Central memory CD4-positive, alpha-beta T cell (primary cell): ENCODE measurements at regions not wholly inside any gene's neighbourhood (a gene's known extent, or its start where the extent isn't known, plus 50 kb on each side); places are given as distances from the start of the nearest gene placed in this dataset.
"Not testable (repeated sequence)": the region's sequence is repeated elsewhere in the genome, so short reads cannot be mapped to it uniquely, and the experiment has no call there.

ENCODE experiments used
- DNase-seq: peaks from one replicate; pipeline ENCODE4 v3.0.0; 2022

DNA sequence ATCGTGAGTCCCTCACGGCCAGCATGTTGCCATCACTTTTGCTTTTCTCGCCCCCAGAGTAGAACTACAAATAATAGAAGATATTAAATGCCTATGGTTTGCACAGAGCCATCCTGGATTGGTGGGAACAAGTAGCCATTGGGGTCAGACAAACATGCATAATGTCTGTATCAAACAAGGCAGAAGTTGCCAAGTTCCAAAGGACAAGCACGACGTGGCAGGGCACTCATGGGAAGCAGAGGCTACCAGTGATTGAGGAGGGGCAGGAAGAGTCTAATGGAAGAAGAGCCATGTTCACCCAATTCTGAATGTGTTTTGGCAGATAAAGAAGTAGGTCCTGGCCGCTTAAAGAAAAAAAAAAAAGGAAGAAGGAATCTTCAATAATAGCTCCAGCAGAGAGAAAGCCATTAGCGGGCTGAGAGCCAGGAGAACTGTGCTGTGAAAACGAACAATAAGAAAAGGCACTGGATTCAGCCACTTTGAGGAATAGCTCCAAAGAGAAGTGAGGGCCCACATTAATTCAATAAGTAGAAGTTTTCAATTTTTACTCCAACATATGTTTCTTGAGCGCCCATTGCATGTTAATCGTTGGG, 153.7 kb upstream of the ADCY2 start:
- no peak for DNase-seq

DNA sequence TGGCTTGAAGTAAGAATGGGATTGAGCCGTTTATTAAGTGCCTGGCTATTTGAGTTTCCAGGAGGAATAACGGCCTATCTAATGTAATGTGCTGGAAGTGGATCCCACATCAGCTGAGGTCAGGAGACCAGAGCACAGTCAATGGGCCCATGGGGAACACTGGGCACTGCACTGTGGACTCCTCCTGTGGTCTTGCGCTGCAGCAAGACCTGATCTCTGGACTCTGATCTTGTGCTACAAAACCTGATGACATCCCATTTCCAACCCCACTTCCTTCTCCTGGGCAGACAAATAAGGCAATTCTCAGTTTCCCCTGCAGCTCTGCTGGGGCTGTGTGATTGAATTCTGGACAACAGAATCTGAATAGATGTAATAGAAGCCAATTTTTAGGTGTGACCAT, 151.7 kb upstream of the ADCY2 start:
- no peak for DNase-seq

DNA sequence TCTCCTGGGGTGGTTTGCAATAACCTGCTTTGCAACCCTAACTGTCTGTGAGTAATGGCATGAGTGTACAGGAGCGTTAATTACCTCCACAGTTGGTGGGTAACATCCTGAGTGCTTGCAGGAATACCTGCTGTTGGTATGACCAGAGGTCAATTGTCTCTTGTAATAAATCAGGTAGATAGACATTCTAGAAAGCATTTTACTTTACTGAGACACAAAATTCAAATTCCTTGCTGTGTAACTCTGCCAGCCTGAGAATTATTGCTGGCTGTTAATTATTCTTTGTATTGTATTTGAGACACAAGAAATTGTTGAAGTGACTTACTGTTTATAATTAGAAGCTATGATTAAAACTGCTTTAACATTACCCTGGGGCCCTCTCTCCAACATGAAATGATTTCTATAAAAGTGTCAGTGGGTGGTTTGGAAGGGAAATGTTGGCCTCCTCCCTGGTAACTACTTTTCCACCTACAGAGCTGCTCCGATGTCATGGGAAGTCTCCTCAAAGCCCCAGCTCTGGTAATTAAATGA, 150.8 kb upstream of the ADCY2 start:
- no peak for DNase-seq

DNA sequence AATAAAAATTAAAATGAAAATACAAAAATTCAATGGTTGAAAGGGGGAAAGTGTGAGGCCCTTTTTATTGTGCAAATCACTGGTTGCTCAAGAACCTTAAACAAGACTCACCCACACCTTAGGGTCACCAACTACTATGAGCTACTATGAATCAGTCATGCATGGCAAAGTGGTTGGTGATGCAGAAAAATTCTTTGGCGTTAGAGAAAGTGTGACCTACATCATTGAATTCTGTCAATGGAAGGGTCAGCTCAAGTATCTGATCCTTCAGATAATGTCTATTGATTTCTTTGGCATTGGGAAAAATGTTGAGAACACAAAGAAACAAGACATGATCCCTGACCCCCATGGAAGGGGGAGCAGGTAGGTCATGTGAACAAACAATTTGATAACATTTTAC, 149.7 kb upstream of the ADCY2 start:
- no peak for DNase-seq

DNA sequence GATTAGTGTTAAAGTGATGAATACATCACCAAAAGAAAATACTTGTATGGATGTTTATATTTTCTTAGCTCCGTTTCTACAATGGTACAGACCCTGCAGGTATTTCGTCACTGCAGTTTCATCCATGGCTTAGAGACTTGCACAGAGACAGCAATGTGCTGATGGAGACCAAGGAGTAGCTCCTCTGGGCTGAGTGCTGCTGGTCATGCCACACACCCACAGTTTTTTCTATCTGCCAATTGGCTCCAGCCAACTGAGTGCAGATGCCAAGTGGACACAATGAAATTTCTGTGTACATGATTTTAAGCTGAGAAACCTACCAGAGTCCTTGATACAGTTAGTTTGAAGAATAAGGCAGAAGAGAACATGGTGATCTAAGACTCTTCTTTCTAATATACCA, 145.9 kb upstream of the ADCY2 start:
- DNase-seq, result no peak

DNA sequence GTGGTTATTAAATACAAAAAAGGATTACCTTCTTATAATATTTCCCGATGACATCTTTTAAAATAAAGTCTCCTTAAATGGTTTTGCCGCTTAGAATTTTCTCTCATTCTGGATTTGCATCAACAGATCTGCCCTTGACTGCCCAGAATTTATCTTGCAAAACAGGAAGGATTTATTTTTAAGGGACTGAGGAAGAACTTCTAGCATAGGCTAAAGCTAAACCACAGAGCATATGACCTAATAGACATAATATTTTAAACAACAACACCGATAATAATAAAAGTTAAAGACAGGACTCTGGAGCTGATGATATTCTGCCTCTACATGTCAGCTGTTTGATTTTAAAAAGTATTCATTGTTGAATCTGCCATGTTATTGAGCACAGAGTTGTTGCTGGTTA, 145.3 kb upstream of the ADCY2 start:
- no peak for DNase-seq

DNA sequence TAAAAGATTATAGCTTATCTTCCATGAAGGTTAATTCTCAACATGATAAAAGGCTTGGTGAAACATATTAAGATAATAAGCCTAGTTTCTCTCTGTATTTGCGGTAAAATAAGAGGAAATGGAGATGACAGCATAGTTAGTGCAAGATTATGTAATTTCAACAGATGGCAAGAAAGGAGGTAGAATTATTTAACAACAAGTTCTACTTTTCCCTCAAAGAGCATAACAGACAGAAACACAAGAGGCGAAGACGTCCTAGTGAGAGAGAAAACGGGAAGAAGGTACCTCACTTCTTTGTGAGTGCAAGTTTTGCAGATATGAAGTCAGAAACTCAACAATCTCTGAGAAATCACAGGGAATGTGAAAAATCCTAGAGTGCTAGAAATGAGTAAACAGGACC, 144.8 kb upstream of the ADCY2 start:
- no peak for DNase-seq

DNA sequence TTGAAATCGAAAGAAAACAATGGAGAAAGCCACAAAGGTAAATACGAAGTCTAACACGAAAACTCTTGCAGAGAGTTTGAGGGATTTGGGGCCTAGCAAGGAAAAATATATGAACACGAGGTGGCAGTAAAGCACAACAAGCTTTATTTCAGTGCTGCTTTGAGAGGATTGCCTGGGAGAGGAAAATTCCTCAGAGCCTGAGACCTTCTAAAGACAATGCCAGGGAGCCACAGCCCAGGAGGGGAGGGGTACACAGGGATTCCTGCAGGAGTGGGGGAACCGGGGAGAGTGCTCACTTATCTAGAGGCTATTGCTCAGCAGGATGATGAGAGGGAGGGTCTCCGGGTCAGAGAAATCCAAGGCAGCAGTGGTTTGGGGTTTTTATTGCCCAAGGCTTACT, 134.9 kb upstream of the ADCY2 start:
- DNase-seq, result no peak

DNA sequence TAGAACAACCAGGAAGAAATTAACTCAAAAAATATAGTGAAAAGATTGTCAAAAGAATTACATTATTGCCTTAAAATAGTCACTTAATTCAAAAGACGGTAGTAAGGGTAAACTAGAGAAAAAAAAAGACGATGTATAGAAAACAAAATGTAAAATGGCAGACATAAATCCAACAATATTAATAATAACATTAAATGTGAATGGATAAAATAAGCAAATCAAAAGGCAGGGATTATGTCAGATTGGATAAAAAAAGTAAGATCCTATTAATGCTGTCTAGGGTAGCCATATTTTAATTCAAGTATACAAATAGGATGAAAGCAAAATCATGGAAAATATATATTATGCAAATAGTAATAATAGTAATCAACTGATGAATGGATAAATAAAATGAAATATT, 134.0 kb upstream of the ADCY2 start:
- no peak for DNase-seq

DNA sequence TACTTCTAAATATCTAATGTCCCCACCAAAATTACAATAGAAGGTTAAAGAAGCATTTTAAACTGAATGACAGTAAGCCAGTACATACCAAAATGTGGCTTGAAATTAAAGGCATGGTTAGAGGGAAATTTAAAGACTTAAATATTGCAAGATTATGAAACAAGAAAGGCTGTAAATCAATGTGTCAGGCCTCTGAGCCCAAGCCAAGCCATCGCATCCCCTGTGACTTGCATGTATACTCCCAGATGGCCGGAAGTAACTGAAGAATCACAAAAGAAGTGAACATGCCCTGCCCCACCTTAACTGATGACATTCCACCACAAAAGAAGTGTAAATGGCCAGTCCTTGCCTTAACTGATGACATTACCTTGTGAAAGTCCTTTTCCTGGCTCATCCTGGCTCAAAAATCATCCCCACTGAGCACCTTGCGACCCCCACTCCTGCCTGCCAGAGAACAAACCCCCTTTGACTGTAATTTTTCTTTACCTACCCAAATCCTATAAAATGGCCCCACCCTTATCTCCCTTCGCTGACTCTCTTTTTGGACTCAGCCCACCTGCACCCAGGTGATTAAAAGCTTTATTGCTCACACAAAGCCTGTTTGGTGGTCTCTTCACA, 132.4 kb upstream of the ADCY2 start:
- DNase-seq, result not testable (repeated sequence)

DNA sequence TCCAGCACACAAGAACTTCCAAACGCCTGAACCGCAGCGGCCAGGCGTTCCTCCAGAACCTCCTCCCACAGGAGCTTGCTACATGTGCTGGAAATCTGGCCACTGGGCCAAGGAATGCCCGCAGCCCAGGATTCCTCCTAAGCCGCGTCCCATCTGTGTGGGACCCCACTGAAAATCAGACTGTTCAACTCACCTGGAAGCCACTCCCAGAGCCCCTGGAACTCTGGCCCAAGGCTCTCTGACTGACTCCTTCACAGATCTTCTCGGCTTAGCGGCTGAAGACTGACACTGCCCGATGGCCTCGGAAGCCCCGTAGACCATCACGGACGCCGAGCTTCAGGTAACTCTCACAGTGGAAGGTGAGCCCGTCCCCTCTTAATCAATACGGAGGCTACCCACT, 130.2 kb upstream of the ADCY2 start:
- not testable (repeated sequence) for DNase-seq

DNA sequence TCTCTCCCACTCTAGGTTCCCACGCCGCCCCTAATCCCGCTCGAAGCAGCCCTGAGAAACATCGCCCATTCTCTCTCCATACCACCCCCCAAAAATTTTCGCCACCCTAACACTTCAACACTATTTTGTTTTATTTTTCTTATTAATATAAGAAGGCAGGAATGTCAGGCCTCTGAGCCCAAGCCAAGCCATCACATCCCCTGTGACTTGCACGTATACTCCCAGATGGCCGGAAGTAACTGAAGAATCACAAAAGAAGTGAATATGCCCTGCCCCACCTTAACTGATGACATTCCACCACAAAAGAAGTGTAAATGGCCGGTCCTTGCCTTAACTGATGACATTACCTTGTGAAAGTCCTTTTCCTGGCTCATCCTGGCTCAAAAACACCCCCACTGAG, 127.2 kb upstream of the ADCY2 start:
- DNase-seq, result not testable (repeated sequence)

DNA sequence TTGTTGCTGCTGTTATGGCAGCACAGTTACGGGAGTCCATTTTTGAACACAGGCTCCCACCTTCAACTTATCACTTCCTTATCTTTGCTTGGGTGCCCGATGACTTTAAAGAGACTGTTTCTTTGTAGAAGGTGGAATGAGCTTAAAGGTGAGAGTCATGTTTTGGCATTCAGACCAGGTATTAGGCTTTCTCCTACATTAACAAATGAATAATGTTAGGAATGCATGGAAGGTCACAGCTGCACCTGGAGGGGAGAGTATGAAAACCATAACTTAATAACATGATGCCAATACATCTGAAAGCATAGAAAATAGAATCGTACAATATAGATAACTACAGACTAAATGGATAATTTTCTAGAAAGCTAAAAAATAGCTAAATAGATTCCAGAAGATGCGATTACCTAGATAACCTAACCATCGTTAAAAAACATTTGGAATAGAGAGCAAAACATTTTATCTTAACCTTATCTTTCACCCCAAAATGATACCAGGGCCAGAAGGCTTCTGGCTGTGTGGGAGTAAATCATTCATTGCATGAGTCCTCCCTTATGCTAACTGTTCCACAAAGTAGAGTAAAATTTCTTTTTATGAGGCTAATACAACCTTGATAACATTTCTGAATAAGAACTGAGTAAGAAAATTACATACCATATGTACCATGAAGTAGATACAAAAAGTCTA, 126.2 kb upstream of the ADCY2 start:
- no peak for DNase-seq

DNA sequence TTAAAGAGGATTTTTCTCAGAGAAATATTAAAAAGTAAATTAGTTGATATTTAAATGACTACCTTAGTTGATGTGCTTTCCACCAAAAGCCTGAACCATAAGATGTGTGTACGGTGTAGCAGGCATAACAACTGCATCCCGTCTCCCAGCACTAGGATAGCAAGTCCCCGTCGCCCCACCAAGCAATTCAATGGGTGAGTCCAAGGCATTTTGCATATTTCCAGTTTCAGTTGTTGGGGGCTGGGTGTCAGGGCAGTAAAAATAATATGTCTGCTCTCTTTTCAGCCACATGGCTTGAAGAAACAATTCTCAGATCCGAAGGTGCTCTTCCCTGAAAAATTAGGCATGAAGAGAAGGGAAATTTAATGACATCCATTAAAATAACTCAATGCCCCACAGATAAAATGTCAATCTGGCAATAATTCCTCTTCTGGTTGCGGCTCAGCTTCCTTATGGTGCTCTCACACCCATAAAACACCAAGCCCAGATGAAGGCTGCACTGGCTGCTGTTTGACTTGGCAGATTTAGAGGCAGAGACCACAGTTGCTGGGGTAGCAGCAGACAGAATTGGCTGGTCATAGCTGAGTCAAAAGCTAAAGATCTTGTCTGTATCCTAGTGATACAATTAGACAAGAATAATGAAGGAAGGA, 124.4 kb upstream of the ADCY2 start:
- no peak for DNase-seq

DNA sequence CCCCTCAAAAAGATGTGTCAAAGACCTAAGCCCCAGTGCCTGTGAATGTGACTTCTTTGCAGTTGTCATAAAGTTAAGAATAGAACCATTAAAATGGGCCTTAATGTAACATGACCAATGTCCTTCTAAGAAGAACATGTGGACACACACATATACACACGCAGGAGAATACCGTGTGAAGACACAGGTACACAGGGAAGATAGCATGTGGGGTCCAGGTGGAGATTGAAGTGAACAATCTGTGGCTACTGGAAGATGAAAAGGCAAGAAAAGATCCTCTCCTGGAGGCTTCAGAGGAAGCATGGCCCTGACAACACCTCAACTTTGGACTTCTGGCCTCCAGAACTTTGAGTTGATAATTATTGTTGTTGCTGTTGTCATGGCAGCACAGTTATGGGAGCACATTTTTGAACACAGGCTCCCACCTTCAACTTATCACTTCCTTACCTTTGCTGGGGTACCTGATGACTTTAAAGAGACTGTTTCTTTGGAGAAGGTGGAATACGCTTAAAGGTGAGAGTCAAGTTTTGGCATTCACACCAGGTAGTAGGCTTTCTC, 123.5 kb upstream of the ADCY2 start:
- DNase-seq, result no peak

DNA sequence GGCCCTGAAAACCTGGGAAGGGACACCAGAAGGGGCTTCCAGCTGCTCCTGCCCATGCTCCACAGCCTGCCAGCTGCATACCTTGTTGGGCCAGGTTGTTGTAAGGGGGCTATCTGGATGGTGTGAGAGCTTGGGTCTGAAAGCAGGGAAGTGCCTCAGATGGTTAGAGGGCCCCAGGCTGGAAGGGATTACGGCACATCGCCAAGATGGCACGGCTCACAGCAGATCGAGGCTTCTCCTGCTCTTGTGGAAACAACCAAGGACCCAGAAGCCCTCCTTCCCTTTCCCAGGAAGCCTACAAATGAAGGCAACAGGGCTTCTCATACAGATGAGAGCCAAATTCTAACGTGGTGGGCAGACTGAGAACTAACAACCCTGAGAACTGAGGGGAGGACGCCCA, 121.7 kb upstream of the ADCY2 start:
- DNase-seq, result no peak

DNA sequence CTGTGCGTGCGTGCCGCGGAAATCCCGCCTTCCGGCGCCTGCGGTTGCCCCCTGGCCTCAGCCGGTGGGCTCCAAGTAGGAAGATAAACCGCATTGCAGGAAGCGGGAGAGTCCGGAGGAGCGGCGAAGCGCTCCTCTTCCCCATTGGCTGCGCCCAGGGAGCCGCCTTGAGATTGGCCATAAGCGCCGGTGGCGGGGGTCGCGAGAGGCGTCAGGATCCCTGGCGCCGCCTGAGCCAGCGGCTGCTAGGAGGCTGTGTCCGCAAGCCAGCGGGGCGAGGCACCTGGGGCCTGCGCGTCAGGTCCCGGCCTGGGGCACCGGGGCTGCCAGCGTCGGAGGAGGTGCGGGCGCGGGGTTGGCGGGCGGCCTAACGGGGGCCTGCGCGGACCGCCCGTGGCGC, 106.3 kb upstream of the ADCY2 start:
- not testable (repeated sequence) for DNase-seq

DNA sequence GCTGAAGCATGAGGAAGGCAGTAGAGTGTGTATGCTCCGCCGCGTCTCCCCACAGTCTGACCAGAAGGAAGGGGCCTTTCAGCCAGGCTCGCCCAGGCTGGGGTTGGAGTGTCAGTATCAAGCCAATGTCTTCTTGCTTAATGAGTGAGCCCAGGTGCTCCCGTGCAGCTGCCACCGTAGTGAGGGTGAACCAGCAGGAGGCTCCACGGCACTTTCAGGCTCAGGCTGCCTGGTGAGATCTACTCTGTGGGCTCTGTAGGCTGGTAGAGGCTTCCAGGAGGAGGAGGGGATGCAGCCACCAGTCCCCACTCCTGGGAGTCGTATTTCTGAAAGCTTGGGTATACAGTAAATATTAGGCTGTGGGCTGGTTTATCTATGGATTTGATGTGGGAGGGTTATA, 98.1 kb upstream of the ADCY2 start:
- not testable (repeated sequence) for DNase-seq

DNA sequence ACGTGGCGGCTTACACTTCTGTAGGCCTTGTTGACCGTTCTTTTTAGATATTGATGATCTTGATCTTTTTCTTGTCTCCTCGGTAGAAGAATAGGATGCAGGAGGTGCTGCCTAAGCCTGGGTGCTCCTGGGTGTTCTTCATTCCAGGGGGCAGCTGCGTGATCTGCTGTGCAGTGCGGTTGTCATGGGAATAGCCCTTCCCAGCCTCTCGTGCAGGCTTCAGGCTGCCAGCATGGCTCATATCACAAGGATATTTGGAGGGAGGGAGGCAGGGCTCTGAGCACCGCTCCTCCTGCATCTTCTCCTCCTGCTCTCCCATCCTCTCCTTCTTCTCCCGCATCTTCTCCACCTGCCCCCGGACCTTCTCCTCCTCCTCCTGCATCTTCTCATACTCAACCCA, 96.2 kb upstream of the ADCY2 start:
- not testable (repeated sequence) for DNase-seq

DNA sequence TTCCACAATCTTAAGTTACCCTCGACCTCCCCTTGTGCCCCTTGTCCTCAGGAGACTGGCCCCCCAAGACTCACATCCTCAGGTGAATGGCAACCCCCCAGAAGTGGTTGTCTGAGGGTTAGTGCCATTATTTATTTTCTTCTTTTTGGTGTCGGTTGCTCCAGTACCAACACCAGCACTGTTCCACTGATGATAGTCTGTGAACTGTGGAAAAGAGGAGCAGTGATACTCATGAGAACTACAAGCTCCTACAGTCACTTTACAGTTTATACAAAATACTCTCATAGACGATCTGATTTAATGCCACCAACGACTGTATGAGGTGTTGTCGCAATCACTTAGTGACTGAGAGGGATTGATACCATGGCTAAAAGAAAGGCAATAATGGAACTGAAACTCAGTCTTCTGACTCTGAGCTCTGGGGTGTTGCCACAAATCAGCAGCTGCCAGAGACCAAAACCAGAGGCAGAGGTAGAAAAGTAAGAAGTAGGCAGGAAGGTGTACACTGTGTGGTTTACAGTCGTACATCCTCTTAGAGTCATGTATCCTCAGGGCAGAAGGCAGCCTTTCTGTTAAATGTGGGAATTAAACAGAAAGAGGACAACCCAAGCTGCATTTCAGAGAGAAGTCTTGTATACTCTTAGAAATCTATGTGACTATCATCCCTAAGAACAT, 90.8 kb upstream of the ADCY2 start:
- DNase-seq, result not testable (repeated sequence)

DNA sequence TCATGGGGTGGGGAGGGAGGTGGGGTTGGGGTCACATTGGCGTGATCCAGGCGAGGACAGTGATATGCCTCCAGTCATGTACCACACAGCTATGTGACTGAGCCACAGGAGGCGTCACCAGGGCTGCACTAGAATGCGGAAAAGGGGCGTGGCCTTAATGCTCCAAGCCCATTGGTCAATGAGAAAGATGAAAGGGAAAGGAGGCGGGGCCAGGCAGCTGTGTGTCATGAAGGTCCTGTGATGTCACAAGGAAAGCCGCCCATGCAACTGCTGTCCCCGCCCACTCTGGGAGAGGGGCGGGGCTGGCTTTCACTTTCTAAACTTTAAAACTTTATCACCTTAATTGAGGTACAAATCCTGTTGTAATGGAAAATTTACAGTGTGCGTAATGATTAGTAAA, 89.4 kb upstream of the ADCY2 start:
- not testable (repeated sequence) for DNase-seq

DNA sequence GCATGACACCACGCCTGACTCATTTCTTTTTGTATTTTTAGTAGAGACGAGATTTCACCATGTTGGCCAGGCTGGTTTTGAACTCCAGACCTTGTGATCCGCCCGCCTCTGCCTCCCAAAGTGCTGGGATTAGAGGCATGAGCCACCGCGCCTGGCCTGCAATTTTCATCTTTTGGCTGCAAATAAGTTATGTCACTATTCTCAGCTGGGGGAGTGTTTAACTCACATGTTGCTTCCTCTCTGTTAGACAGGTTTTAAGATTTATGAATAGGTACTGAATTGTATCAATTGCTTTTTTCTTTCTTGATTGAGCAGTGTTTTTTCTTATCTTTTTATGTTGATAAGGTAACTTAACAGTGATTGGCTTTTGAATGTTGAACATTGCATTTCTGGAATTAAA, 88.2 kb upstream of the ADCY2 start:
- DNase-seq, result not testable (repeated sequence)

DNA sequence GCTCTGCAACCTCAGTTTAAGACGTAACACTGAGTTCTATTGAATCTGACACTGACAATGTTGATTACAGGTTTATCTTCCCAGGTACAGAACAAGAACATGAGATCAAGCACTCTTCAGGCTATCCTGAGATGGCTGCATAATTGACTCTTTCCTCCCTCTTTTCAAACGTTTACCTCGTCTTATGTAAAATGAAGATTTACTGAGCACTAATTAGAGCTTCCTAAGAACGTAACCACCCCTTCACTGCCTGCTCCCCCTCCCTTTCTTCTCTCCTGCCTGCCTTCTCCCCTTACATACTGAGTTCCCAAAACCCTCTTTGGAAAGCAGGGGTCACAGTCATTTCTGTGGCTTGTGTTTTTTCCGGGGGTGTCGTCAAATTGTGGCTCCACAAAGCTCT, 86.2 kb upstream of the ADCY2 start:
- not testable (repeated sequence) for DNase-seq
